Mucosa of descending colon (tissue), 3 donors: ENCODE measurements at regions not wholly inside any gene's neighbourhood (a gene's known extent, or its start where the extent isn't known, plus 50 kb on each side); places are given as distances from the start of the nearest gene placed in this dataset.

Experiments
- ATAC-seq: fragments of 200-7000 bp; cut with Tn5 transposase; one replicate; pipeline ENCODE4 v1.9.1; 2020; ENCODE audit warnings: mild to moderate bottlenecking, moderate library complexity
- DNase-seq, 3 donors: peaks; one replicate each; pipeline ENCODE4 v3.0.0-alpha.2; 2020
- H3K36me3 ChIP-seq: fragments of 200-600 bp; one replicate; pipeline ENCODE4 v1.8.0; 2021; ENCODE audit warnings: low read depth, mild to moderate bottlenecking
- H3K4me1 ChIP-seq: fragments of 200-600 bp; one replicate; pipeline ENCODE4 v1.8.0; 2021; ENCODE audit warnings: low read depth, mild to moderate bottlenecking
- H3K4me3 ChIP-seq: fragments of 200-600 bp; one replicate; pipeline ENCODE4 v1.8.0; 2021; ENCODE audit warnings: mild to moderate bottlenecking
- H3K9me3 ChIP-seq: fragments of 200-600 bp; one replicate; pipeline ENCODE4 v1.8.0; 2021; ENCODE audit warnings: mild to moderate bottlenecking
- intact Hi-C, 2 donors: fragments of 100-400 bp; cut with DNase I in 1 of 2; cut with micrococcal nuclease in 1 of 2; formaldehyde crosslinking; loops; one replicate each; pipeline versions ENCODE4 v1.11.0 to v1.11.1; 2022; cut with DNase I, micrococcal nuclease
- TF ChIP-seq, protein P1 (sequence below): fragments of 200-600 bp; IDR thresholded peaks from one replicate; pipeline ENCODE4 v1.8.0; 2022; ENCODE audit warnings: antibody characterized with exemption, mild to moderate bottlenecking
- donor health status: DM: no; HTN: no; CAD: no; lungs with moderate emphysema.
- donor health status: DM: no; HTN: no; CAD: no.
- donor health status: DM: no; HTN: yes; CAD: no.

DNA sequence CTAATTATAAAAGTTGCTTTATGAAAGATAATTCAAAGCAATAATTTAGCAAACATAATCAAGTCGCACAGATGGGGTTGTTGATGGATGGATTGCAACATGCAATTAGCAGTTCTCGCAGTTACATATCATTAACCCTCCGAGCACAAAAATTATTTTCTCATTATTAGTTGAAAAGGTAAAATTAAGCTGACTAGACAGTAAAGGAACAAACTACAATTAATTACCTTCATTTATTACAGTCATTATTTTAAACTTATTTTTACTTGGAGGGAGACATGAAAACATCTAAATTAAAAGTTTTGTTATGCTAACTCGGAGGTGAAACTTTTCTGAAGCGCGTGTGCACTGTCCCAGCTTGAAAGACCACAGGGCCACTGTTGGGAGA lies 146.9 kb downstream of the PHETA1 start:
- Histone ChIP-seq H3K9me3 (no peaks in the 10 kb centered on the region), H3K4me1 (no peaks in the 10 kb centered on the region), H3K4me3 (no peak overlapping the region), H3K36me3 (no peaks in the 10 kb centered on the region)
- DNase-seq (no peak), ATAC-seq (no peak)
- intact Hi-C loops: no loop called here
- TF ChIP-seq, protein P1, sequence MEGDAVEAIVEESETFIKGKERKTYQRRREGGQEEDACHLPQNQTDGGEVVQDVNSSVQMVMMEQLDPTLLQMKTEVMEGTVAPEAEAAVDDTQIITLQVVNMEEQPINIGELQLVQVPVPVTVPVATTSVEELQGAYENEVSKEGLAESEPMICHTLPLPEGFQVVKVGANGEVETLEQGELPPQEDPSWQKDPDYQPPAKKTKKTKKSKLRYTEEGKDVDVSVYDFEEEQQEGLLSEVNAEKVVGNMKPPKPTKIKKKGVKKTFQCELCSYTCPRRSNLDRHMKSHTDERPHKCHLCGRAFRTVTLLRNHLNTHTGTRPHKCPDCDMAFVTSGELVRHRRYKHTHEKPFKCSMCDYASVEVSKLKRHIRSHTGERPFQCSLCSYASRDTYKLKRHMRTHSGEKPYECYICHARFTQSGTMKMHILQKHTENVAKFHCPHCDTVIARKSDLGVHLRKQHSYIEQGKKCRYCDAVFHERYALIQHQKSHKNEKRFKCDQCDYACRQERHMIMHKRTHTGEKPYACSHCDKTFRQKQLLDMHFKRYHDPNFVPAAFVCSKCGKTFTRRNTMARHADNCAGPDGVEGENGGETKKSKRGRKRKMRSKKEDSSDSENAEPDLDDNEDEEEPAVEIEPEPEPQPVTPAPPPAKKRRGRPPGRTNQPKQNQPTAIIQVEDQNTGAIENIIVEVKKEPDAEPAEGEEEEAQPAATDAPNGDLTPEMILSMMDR: no peak

DNA sequence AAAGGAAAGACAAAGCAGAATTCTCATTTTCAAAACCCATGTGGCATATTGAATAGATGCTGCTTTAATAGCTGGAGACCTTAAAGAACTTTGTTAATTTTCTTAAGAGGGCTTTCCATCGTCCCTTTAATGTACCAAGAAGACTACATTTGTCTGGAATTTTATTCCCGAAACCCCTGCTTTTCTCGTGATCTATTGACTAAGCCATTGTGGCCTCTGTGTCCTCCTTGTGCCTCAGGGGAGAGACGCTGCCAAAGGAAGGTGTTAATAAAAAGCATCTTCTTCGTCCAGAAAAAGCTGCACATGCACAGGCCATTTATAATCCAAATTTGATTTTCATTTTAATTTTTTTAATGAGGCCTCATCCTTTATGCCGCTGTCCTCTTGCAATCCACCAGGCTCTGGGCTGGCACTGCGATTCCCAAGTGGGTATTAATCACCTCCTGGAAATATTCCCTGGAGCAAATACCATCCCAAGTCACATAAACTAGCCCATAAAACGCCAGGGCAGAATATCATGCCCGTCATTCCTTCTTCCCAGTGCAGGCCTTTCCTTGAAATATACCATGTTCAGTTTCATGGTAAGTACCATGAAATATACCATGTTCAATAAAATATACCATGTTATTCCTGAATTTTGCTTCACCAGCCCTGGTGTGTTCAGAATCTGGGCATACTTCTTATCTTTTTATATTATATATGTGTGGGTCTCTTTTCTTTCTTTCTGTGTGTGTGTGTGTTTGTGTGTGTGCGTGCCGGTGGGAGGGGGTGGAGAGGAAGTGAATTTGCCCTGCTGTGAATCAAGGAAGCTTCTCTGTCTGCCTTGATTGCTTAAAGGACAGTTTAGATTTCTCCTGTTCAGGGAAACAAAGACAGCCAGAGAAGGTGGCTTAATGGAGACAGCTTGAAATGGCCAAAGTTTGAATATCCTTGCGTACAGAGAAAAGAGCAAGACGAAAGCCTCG lies 147.6 kb downstream of the PHETA1 start:
- no peak for ATAC-seq

DNA sequence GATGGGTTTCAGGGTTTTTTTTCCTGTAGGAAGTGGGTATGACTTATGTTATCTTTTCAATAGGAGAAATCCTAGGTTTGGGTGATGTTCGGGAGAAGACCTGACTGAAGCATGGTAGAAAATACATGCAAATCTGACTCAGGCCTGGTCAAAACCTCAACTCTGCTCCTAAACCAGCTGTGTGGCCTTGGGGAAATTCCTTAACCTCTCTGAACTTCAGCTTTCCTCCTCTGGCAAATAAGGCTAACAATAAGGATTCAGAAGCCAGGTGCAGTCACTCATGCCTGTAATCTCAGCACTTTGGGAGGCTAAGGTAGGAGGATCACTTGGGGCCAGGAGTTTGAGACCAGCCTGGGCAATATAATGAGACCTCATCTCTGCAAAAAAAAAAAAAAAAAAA lies 148.5 kb downstream of the PHETA1 start:
- no peaks in the 10 kb centered on the region for H3K36me3 ChIP-seq
- DNase-seq (no peak), ATAC-seq (no peak)
- no peak overlapping the region for H3K4me3 ChIP-seq
- no peaks in the 10 kb centered on the region for H3K9me3 ChIP-seq
- H3K4me1 ChIP-seq: no peaks in the 10 kb centered on the region
- TF ChIP-seq, protein P1: no peak
- intact Hi-C loops: no loop called here

More for the DNA sequence above, 147.6 kb downstream of the PHETA1 start:
- no peaks in the 10 kb centered on the region for H3K9me3 ChIP-seq
- H3K4me1 ChIP-seq: no peaks in the 10 kb centered on the region
- DNase-seq: no peak
- H3K36me3 ChIP-seq: no peaks in the 10 kb centered on the region
- intact Hi-C loops: no loop called here
- TF ChIP-seq, protein P1: no peak
- H3K4me3 ChIP-seq: no peak overlapping the region

DNA sequence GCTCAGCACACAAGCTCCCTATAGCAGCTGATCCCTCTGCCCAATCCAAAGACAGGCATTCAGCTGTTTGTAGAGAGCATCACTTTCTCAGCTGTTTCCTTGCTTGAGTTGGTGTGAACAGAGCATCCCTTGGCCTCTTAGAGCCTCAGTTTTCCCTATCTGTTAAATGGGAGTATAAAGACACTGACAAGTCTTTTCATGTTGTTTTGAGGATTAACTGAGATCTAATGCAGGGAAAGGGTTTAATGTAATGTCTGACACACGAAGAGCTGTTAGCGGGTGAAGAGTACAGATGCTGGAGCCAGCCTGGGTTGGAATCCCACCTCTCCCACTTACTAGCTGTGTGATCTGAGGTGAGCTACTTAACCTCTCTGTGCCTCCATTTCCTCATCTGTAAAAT lies 149.5 kb downstream of the PHETA1 start:
- Histone ChIP-seq H3K9me3 (no peaks in the 10 kb centered on the region), H3K4me3 (no peak overlapping the region), H3K4me1 (no peaks in the 10 kb centered on the region), H3K36me3 (no peaks in the 10 kb centered on the region)
- ATAC-seq: no peak
- TF ChIP-seq, protein P1: no peak
- no peak for DNase-seq
- intact Hi-C loops: no loop called here

DNA sequence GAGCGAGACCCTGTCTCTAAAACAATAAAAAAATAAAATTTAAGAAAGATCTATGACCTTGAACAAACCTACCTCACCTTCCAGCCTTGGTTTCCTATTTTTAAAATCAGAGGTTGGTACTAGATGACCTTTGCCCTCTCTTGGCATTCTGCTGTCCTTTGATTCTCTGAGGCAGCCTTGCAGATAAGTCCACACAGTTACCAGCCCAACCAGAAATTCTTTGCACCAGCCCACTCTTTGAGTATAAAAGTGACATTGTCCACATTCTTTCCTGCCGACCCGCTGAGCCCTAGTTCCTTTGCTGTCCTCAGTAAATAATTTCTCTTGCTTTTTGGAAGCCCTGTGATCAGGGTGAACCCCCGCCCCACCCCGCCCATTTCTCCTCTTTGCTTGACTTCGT lies 150.4 kb downstream of the PHETA1 start:
- ATAC-seq: no peak

More for the DNA sequence above, 150.4 kb downstream of the PHETA1 start:
- no peaks in the 10 kb centered on the region for H3K4me1 ChIP-seq
- no peaks in the 10 kb centered on the region for H3K9me3 ChIP-seq
- TF ChIP-seq, protein P1: no peak
- no peak for DNase-seq
- H3K4me3 ChIP-seq: no peak overlapping the region
- intact Hi-C loops: no loop called here
- H3K36me3 ChIP-seq: no peaks in the 10 kb centered on the region
